Spleen (tissue), 7 donors: ENCODE measurements at regions not wholly inside any gene's neighbourhood (a gene's known extent, or its start where the extent isn't known, plus 50 kb on each side); places are given as distances from the start of the nearest gene placed in this dataset.

Experiments used
- CTCF ChIP-seq, 11 experiments: fragments of 200-600 bp in 7 of 11; fragments of 450-650 bp in 4 of 11; sonication (generic) in 4 of 11; IDR thresholded peaks in 8 of 11; conservative IDR thresholded peaks in 3 of 11; 1 replicate in 7 of 11; 2 replicates in 4 of 11; pipeline versions ENCODE4 v1.4.0 to v1.8.0; 2016 to 2021; ENCODE audit warnings: antibody characterized with exemption in 11 of 11, inconsistent platforms in 4 of 11, mild to moderate bottlenecking in 1 of 11
- POLR2A ChIP-seq, 3 donors: fragments of 450-650 bp; IDR thresholded peaks; one replicate each; pipeline ENCODE4 v1.5.1; 2017; ENCODE audit warnings: antibody characterized with exemption in 3 of 3, mild to moderate bottlenecking in 1 of 3
- POLR2AphosphoS5 ChIP-seq, 3 donors: sonication (generic); formaldehyde crosslinking; IDR thresholded peaks; one replicate each; pipeline ENCODE4 v1.5.1; 2017; ENCODE audit warnings: antibody characterized with exemption in 3 of 3
- donor health status: DM: no; HTN: no; CAD: no; lungs with moderate emphysema.
- donor health status: DM: no; HTN: no; CAD: no.
- donor health status: DM: no; HTN: no; CAD: no.

GRCh38 chr2:129819855-129820254 is 159.6 kb upstream of the RAB6C start:
- TF ChIP-seq POLR2A (IDR thresholded peaks at IDR 0.05), result no peak
- TF ChIP-seq CTCF (IDR thresholded peaks at IDR 0.05 in 8 of 11, conservative IDR thresholded peaks at IDR 0.05 in 3 of 11), result no peak
- no peak for TF ChIP-seq POLR2AphosphoS5 (IDR thresholded peaks at IDR 0.05)
